Astrocyte of the spinal cord (primary cell): ENCODE measurements at regions not wholly inside any gene's neighbourhood (a gene's known extent, or its start where the extent isn't known, plus 50 kb on each side); places are given as distances from the start of the nearest gene placed in this dataset.

ENCODE experiments used
- DNase-seq: peaks from one replicate; pipeline ENCODE4 v3.0.0; 2011; ENCODE audit warnings: low read depth, low spot score
- H3K4me3 ChIP-seq: 2 replicates; pipeline ENCODE4 v1.5.1; 2011; ENCODE audit warnings: low read depth, mild to moderate bottlenecking, low read length, moderate library complexity
- CTCF ChIP-seq: IDR thresholded peaks from 2 replicates; pipeline ENCODE4 v1.5.1; 2012; ENCODE audit warnings: low read depth, mild to moderate bottlenecking, low read length, inconsistent platforms
- in situ Hi-C: cut with HindIII; loops from 2 replicates; pipeline ENCODE4 v1.10.0; 2017; ENCODE audit warnings: low sequenced_read_pairs

GRCh38 chr12:42904683-42905418 is 315.3 kb upstream of the PRICKLE1 start:
- in situ Hi-C loops = no loop called here
- no peak for TF ChIP-seq CTCF
- no peak for DNase-seq
- H3K4me3 ChIP-seq = no peak overlapping the region

GRCh38 chr12:42903736-42904135 is 314.2 kb upstream of the PRICKLE1 start:
- H3K4me3 ChIP-seq = no peak overlapping the region
- no peak for DNase-seq
- in situ Hi-C loops = no loop called here
- no peak for TF ChIP-seq CTCF

GRCh38 chr12:42902001-42902400 is 312.5 kb upstream of the PRICKLE1 start:
- in situ Hi-C loops = no loop called here
- H3K4me3 ChIP-seq = no peak overlapping the region
- DNase-seq = no peak
- no peak for TF ChIP-seq CTCF

GRCh38 chr12:42893803-42894202 is 304.3 kb upstream of the PRICKLE1 start:
- DNase-seq = peak; percentile 11
- in situ Hi-C loops = no loop called here
- no peak for TF ChIP-seq CTCF
- no peak overlapping the region for H3K4me3 ChIP-seq

GRCh38 chr12:42892702-42893551 is 303.4 kb upstream of the PRICKLE1 start:
- TF ChIP-seq CTCF = no peak
- no peak for DNase-seq
- in situ Hi-C loops = no loop called here
- no peak overlapping the region for H3K4me3 ChIP-seq

- H3K4me3 ChIP-seq = no peak overlapping the region
- no peak for TF ChIP-seq CTCF
- DNase-seq = no peak
- in situ Hi-C loops = no loop called here
These were observed 298.1 kb upstream of the PRICKLE1 start for GRCh38 chr12:42887657-42888056.
